OCI-LY3 (cell line): ENCODE measurements at regions not wholly inside any gene's neighbourhood (a gene's known extent, or its start where the extent isn't known, plus 50 kb on each side); places are given as distances from the start of the nearest gene placed in this dataset.

Source experiments
- H2AFZ ChIP-seq: fragments of 200-600, 300-600 bp; shearing (Covaris generic); 2 replicates; pipeline ENCODE4 v1.6.0; 2014; ENCODE audit warnings: antibody characterized with exemption, low read depth, low read length
- H3K27ac ChIP-seq: fragments of 200-600, 300-600 bp; sonication (generic); 2 replicates; pipeline ENCODE4 v1.5.1; 2014; ENCODE audit warnings: mild to moderate bottlenecking, low read length, moderate library complexity, mixed read lengths
- H3K27me3 ChIP-seq: fragments of 200-600, 300-600 bp; sonication (generic); 2 replicates; pipeline ENCODE4 v1.6.1; 2014; ENCODE audit warnings: low read depth, low read length, mixed read lengths
- H3K36me3 ChIP-seq: fragments of 200-600, 300-600 bp; sonication (generic); replicated peaks from 2 replicates; pipeline ENCODE3; 2014; ENCODE audit warnings: low read depth, low read length, mixed read lengths
- H3K4me1 ChIP-seq: fragments of 300-600, 200-600 bp; sonication (generic); 2 replicates; pipeline ENCODE4 v1.6.1; 2014; ENCODE audit warnings: low read length, mixed read lengths
- H3K4me2 ChIP-seq: fragments of 200-600, 300-600 bp; sonication (generic); 2 replicates; pipeline ENCODE4 v1.6.1; 2014; ENCODE audit warnings: low read length, mixed read lengths
- H3K4me3 ChIP-seq: fragments of 300-600, 200-600 bp; sonication (generic); 2 replicates; pipeline ENCODE4 v1.5.1; 2014; ENCODE audit warnings: antibody characterized with exemption, mild to moderate bottlenecking, low read length, moderate library complexity
- H3K79me2 ChIP-seq: fragments of 300-600, 200-600 bp; shearing (Covaris generic); 2 replicates; pipeline ENCODE4 v1.6.1; 2014; ENCODE audit warnings: mild to moderate bottlenecking, low read length, mixed read lengths
- H3K9ac ChIP-seq: fragments of 300-600, 200-600 bp; shearing (Covaris generic); 2 replicates; pipeline ENCODE4 v1.6.0; 2014; ENCODE audit warnings: mild to moderate bottlenecking, low read length, moderate library complexity
- H3K9me3 ChIP-seq: fragments of 200-600, 300-600 bp; shearing (Covaris generic); 2 replicates; pipeline ENCODE4 v1.6.1; 2014; ENCODE audit warnings: low read length, mixed read lengths; ENCODE audit not compliant: insufficient read depth
- H4K20me1 ChIP-seq: fragments of 200-600, 300-600 bp; sonication (generic); 2 replicates; pipeline ENCODE4 v1.6.1; 2016; ENCODE audit warnings: low read length, mixed read lengths; ENCODE audit not compliant: insufficient read depth
- EZH2phosphoT487 ChIP-seq: fragments of 200-600 bp; shearing (Covaris generic); IDR thresholded peaks from 2 replicates; pipeline ENCODE4 v1.6.1; 2018; ENCODE audit warnings: antibody characterized with exemption, mixed run types, low read depth
- TF ChIP-seq, protein P1 (sequence below): fragments of 200-600, 300-600 bp; sonication (generic); IDR thresholded peaks from 2 replicates; pipeline ENCODE4 v1.5.1; 2014; ENCODE audit warnings: antibody characterized with exemption, low read length, low read depth

DNA sequence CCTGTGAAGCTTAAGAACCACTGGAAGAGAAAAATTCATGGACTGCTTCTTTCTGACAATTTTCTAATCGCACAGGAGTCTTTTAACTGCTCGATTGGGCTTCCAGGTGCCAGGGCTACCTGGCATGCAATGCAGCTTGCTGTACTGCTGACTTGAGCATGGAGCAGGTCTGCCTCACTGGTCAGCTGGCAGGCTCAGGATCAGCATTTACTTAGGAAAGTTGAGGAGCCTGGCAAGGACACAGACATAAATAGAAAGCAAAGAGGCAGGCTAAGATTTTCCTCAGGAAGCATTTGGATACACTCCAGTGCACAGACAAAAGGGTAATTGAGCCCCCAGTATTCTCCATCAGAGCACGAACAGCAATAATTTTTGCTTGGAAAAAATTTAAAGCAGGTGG lies 163.5 kb downstream of the CSNK2A3 start:
- Histone ChIP-seq H3K27me3 (0 out of 2 replicates have a peak, but pooled peaks cover 2% of the 10 kb centered on the region), H3K36me3 (no peaks in the 10 kb centered on the region), H3K9ac (no peak overlapping the region), H3K79me2 (no peaks in the 10 kb centered on the region), H3K4me3 (no peak overlapping the region), H3K27ac (no peak overlapping the region), H3K9me3 (no peaks in the 10 kb centered on the region), H2AFZ (no peak overlapping the region), H4K20me1 (no peaks in the 10 kb centered on the region), H3K4me2 (no peak overlapping the region), H3K4me1 (no peaks in the 10 kb centered on the region)
- TF ChIP-seq EZH2phosphoT487, result no peak
- TF ChIP-seq, protein P1, sequence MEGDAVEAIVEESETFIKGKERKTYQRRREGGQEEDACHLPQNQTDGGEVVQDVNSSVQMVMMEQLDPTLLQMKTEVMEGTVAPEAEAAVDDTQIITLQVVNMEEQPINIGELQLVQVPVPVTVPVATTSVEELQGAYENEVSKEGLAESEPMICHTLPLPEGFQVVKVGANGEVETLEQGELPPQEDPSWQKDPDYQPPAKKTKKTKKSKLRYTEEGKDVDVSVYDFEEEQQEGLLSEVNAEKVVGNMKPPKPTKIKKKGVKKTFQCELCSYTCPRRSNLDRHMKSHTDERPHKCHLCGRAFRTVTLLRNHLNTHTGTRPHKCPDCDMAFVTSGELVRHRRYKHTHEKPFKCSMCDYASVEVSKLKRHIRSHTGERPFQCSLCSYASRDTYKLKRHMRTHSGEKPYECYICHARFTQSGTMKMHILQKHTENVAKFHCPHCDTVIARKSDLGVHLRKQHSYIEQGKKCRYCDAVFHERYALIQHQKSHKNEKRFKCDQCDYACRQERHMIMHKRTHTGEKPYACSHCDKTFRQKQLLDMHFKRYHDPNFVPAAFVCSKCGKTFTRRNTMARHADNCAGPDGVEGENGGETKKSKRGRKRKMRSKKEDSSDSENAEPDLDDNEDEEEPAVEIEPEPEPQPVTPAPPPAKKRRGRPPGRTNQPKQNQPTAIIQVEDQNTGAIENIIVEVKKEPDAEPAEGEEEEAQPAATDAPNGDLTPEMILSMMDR, result no peak

DNA sequence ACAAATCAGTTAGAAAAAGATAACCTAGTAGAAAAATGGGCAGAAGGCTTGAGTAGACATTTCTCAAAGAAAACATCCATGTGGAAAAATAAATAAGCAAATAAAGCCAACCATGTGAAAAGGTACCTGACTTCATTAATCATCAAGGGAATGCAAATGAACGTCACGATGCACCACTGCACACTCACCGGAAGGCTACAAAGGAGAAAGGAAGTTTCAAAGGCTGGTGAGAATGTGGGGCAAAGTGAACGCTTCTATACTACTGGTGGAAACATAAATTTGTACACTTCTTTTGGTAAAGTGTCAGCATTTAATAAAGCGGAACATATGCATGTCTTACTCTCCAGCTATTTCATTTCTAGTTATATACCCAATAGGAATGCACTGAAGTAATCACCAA lies 166.8 kb downstream of the CSNK2A3 start:
- no peak overlapping the region for H3K4me3 ChIP-seq
- TF ChIP-seq EZH2phosphoT487, result no peak
- TF ChIP-seq, protein P1, result no peak
- H4K20me1 ChIP-seq, result no peaks in the 10 kb centered on the region
- no peaks in the 10 kb centered on the region for H3K4me1 ChIP-seq
- no peaks in the 10 kb centered on the region for H3K79me2 ChIP-seq
- H3K9me3 ChIP-seq, result no peaks in the 10 kb centered on the region
- H3K4me2 ChIP-seq, result no peak overlapping the region
- no peak overlapping the region for H2AFZ ChIP-seq
- H3K36me3 ChIP-seq, result no peaks in the 10 kb centered on the region
- H3K9ac ChIP-seq, result no peak overlapping the region
- no peak overlapping the region for H3K27ac ChIP-seq
- H3K27me3 ChIP-seq, result no peaks in the 10 kb centered on the region; the same call in 1 of the 2 replicates

DNA sequence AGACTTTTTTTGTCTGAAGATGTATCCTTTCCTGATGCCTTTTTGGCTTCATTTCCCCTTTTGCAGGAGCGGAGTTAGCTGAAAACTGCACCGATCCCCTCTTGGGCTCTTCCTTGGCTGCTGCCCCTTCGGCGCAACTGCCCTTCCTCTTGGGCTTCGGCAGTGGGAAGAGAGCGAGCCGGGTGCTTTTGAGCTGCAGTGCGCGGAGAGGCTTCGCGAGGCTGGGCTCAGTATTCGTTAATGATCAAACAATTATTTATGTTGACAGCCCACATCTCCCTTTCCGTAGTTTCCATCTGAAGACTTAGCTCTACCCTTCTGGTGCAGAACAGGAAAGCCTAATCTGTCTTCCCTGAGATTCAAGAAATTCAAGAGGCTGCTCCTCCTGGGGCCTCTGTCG lies 170.8 kb downstream of the CSNK2A3 start:
- Histone ChIP-seq H4K20me1 (no peaks in the 10 kb centered on the region), H3K4me3 (no peak overlapping the region), H3K27me3 (peaks cover 3% of the 10 kb centered on the region), H3K36me3 (no peaks in the 10 kb centered on the region), H3K9me3 (no peaks in the 10 kb centered on the region), H3K9ac (no peak overlapping the region), H3K79me2 (no peaks in the 10 kb centered on the region), H3K4me2 (no peak overlapping the region), H3K4me1 (no peaks in the 10 kb centered on the region), H3K27ac (no peak overlapping the region), H2AFZ (no peak overlapping the region)
- no peak for TF ChIP-seq EZH2phosphoT487
- TF ChIP-seq, protein P1, result no peak

DNA sequence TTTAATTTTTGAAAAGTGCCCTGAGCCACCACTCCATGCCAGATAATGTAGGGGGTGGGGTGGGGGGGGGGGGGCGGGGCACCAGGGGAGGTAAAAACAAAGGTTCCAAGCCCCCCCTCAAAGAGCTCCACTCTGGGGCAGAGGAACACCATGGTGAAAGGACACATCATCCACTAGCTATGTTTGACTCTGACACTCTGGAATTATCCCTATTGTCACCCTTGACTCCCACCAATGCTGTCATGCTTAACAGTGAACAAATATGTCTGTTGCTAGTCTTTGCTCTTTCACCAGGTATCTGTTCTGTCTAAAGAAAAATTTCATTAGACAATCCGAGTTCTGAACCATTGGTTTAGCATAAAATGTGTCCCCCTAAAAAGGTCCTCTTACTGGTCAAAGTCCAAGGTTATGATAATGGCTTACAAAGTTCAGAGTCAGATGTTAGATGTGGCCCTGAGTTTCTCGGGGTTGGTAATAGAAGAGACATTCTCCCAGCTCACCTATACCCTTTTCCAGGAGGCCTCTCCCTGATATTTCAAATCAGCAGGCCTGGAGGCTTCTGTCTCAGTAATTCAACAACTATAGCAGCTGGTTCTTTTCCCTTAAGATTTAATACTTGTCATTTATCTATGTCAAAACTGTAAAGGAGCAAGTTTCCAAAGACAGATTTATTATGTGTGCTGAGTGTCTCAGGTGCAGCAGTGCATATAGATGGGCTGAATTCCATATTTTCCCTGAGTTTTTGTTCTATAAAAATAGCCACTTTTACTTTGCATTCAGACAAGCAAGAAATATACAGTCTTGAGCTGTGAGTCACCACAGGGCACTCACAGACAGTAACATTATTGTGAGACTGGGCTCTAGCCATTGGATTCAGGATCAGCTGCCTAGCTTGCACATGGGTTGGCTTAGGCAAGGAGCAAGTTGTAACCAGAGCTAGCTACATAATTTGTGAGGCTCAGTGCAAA lies 174.1 kb downstream of the CSNK2A3 start:
- Histone ChIP-seq H4K20me1 (no peaks in the 10 kb centered on the region), H3K27ac (no peak overlapping the region), H3K79me2 (no peaks in the 10 kb centered on the region), H3K27me3 (peaks cover 13% of the 10 kb centered on the region), H3K9me3 (no peaks in the 10 kb centered on the region), H2AFZ (no peak overlapping the region), H3K9ac (no peak overlapping the region), H3K36me3 (no peaks in the 10 kb centered on the region), H3K4me1 (no peaks in the 10 kb centered on the region), H3K4me3 (no peak overlapping the region), H3K4me2 (no peak overlapping the region)
- TF ChIP-seq, protein P1, result no peak
- no peak for TF ChIP-seq EZH2phosphoT487
